ENCODE measurements at regions not wholly inside any gene's neighbourhood (a gene's known extent, or its start where the extent isn't known, plus 50 kb on each side); places are given as distances from the start of the nearest gene placed in this dataset.
"Not testable (repeated sequence)": the region's sequence is repeated elsewhere in the genome, so short reads cannot be mapped to it uniquely, and the experiment has no call there.

- no peak for TF ChIP-seq CTCF (IDR thresholded peaks at IDR 0.05)
- H3K4me3 ChIP-seq: no peak overlapping the region
- H3K27ac ChIP-seq: no peak overlapping the region
- H3K36me3 ChIP-seq: no peaks in the 10 kb centered on the region
- H3K27me3 ChIP-seq: no peaks in the 10 kb centered on the region
- no peaks in the 10 kb centered on the region for H3K4me1 ChIP-seq
- H3K9me3 ChIP-seq: peaks cover 0 to 6% of the 10 kb centered on the region in 2 donors
- no peak for DNase-seq (ENCODE audit: low spot score)
Observed at GRCh38 chr3:177633671-177634207, 436.5 kb upstream of the TBL1XR1 start.

GRCh38 chr3:177635601-177636106, 438.4 kb upstream of the TBL1XR1 start:
- not testable (repeated sequence) for H3K36me3 ChIP-seq; DNase-seq (ENCODE audit: low spot score); H3K27ac ChIP-seq; H3K4me3 ChIP-seq; H3K27me3 ChIP-seq; H3K4me1 ChIP-seq; H3K9me3 ChIP-seq

- peaks cover 0 to 9% of the 10 kb centered on the region in 2 donors for H3K4me1 ChIP-seq
- no peaks in the 10 kb centered on the region for H3K36me3 ChIP-seq
- no peaks in the 10 kb centered on the region for H3K27me3 ChIP-seq
- DNase-seq (ENCODE audit: low spot score): no peak
- peaks cover 0 to 6% of the 10 kb centered on the region in 2 donors for H3K9me3 ChIP-seq
- TF ChIP-seq CTCF (IDR thresholded peaks at IDR 0.05): no peak
- no peak overlapping the region for H3K4me3 ChIP-seq
- no peak overlapping the region for H3K27ac ChIP-seq
Observed at GRCh38 chr3:177640319-177640965, 443.2 kb upstream of the TBL1XR1 start.

GRCh38 chr3:177641206-177641605, 443.9 kb upstream of the TBL1XR1 start:
- no peak for TF ChIP-seq CTCF (IDR thresholded peaks at IDR 0.05)
- no peaks in the 10 kb centered on the region for H3K36me3 ChIP-seq
- H3K27ac ChIP-seq: no peak overlapping the region
- no peak overlapping the region for H3K4me3 ChIP-seq
- peaks cover 0 to 4% of the 10 kb centered on the region in 2 donors for H3K9me3 ChIP-seq
- peaks cover 0 to 9% of the 10 kb centered on the region in 2 donors for H3K4me1 ChIP-seq
- DNase-seq (ENCODE audit: low spot score): no peak
- no peaks in the 10 kb centered on the region for H3K27me3 ChIP-seq

GRCh38 chr3:177642042-177642803, 444.9 kb upstream of the TBL1XR1 start:
- Histone ChIP-seq H3K36me3 (no peaks in the 10 kb centered on the region), H3K9me3 (no peaks in the 10 kb centered on the region), H3K4me1 (peaks cover 0 to 9% of the 10 kb centered on the region in 2 donors), H3K27me3 (no peaks in the 10 kb centered on the region), H3K27ac (no peak overlapping the region), H3K4me3 (no peak overlapping the region)
- no peak for TF ChIP-seq CTCF (IDR thresholded peaks at IDR 0.05)
- DNase-seq (ENCODE audit: low spot score): no peak

- H3K4me3 ChIP-seq: no peak overlapping the region
- TF ChIP-seq CTCF (IDR thresholded peaks at IDR 0.05): no peak
- no peaks in the 10 kb centered on the region for H3K9me3 ChIP-seq
- peaks cover 0 to 9% of the 10 kb centered on the region in 2 donors for H3K4me1 ChIP-seq
- H3K36me3 ChIP-seq: no peaks in the 10 kb centered on the region
- H3K27ac ChIP-seq: no peak overlapping the region
- DNase-seq (ENCODE audit: low spot score): no peak
- no peaks in the 10 kb centered on the region for H3K27me3 ChIP-seq
Observed at GRCh38 chr3:177642804-177643125, 445.5 kb upstream of the TBL1XR1 start.
